EL (cell line): ENCODE measurements at regions not wholly inside any gene's neighbourhood (a gene's known extent, or its start where the extent isn't known, plus 50 kb on each side); places are given as distances from the start of the nearest gene placed in this dataset.
"Not testable (repeated sequence)": the region's sequence is repeated elsewhere in the genome, so short reads cannot be mapped to it uniquely, and the experiment has no call there.

Experiments used
- DNase-seq: peaks from one replicate; pipeline ENCODE4 v3.0.0-alpha.2; 2016

DNA sequence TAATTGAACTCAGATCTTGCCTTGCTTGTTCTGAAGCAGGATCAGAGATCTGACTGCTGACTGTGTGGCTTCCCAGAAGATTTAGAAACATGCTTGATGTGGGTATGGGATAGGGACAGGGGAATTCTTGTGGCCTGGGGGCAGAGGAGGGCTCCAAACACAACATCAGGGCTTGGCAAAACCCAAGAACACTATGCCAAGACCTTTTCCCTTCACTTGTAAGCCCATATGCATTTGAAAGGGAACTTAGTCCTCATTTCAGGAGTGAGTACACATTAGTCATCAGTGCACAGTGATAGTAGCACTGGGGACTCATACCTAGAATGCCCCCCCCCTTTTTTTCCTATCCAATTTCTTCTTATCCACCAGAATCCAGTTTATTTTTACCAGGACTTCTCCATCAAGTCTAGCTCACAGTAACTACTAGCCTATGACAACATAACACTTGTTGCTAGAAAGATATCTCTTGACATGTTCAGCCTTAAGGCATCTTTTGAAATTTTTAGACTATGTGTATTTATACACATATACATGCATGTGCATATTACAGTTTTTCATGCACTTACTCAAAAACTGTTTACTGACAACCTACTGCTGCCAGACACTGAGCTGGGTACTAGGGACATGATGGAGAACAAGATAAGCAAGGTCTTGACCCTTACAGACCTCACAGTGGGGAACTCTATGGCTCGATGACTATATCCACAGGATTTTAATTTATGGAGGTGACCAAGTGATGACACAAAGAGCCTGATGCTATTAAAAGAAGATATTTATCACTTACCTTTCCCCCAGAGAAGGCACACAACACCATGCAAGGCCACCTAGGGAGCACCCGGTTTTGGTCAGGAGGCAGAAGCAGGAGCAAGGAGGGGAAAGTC is 158.3 kb upstream of the MAP3K1 start:
- DNase-seq: peak; percentile 46

GRCh38 chr5:56651893-56652292 is 163.5 kb upstream of the MAP3K1 start:
- DNase-seq: no peak

GRCh38 chr5:56650386-56650785 is 165.0 kb upstream of the MAP3K1 start:
- DNase-seq: no peak

DNA sequence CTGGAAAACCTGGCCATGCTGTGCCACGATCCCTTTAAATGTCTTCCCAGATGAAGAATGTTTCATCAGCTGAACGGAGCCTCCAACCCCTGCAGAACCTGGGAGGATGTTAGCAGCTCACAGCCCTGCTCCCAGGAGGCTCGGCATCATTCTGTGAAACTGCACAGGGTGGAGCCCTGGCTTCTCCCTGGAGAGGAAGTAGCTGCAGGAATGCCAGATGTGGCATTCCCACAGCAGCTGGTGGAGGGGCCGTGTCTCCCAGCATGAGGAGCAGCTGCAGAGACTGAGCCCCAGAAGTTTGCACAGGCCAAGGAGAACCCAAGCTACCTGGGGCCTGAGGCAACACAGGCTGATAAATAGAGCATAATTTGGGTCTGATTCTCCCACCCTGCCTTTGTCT is 165.8 kb upstream of the MAP3K1 start:
- peak; percentile 52 for DNase-seq

GRCh38 chr5:56648460-56649034 is 166.8 kb upstream of the MAP3K1 start:
- no peak for DNase-seq

- no peak for DNase-seq
These were observed 168.1 kb upstream of the MAP3K1 start for GRCh38 chr5:56647099-56647850.

DNA sequence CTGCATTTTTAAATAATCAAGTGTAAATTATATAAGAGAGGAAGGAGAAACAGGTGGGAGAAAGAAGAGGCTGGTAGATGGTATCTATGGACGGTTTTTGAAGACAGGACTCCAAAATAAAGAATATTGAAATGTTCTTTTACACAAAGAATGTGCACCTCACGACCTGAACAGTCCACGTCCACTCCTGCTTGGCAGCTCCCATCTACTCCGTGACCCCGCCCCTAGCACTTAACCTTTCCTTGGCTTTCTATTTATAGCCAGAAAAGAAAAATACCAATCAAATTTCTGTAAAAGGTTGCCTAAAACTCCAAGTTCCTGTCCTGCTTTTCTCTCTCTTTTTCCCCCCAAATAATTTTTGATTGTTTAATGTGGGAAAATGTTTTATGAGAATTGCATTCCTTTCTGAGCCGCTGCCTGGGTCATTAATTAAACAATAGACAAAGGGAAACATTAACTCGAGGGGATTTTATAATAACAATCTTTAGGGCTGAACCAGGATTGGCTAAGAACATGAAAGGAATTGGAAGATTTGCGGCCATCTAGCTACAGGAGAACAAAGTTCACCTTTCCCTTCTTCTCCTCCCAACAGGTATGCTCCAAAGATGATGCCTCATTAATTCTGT is 173.6 kb upstream of the MAP3K1 start:
- DNase-seq: no peak

DNA sequence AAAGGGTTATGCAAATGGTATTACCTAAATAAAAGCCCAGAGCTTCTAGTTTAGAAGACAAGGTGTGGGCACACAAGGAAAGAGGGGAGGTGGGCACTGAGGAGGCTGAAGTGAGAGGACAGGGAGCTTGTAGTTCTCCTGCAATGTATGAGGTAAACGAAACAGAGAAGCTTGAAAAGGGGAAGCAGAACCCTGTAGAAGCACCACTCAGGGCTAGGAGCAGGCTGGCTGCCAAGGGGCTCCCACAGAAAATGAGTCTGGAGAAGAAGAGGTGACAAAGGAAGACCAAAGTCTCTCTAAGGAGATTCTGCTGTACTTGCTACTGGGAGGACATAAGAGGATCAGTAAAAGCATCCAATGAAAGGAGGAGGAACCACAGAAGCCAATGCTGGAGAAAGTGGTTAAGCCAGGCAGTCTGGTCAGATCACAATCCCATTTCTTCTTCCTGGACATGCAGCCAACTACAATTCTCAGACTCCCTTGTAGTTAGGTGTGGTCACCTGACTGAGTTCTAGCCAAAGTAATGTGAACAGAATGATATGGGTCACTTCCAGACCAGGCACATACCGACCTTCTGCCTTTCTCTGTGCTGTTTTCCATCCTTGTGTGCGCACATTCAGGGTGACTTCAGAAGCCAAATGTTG is 174.5 kb upstream of the MAP3K1 start:
- DNase-seq: no peak

DNA sequence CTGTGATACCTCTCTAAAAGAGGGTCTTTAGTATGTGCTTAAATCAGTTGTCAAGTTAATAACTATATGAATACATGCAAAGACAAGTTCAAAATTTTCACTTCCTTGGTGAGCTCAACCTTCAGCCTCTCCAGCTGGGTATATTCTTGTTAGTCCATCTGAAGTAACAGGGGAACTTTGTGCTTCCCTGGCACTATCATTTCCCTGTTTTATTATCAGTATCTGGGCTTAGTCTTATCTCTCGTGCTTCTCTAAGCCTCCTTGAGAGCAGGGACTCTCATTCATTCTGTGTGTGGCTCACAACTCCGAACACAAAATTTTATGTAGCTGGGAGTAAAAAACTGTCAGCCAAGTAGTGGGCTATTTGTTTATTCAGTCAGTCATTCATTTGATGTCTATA is 175.9 kb upstream of the MAP3K1 start:
- DNase-seq: no peak

DNA sequence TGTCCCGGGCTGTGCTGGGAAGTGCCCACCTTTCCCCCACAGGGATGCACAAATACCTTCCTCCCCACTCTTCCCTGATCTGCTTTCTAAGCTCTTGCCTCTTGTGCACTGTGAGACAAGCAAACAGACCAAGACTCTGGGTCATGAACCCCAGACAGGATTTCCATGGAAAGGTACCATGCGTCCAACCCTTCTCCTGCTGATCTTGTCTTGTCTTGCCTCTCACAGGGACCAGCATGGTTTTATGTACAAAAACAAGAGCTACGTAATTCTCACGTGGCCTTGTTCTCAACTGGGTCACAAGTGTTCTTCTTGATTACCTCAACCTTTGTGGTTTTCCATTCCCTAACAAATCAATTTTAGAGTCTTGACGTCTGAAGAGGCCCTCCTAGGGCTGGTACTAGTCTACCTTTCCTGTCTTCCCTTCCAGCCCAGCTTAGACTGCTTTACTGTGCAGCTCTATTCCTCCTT is 176.5 kb upstream of the MAP3K1 start:
- DNase-seq: no peak

DNA sequence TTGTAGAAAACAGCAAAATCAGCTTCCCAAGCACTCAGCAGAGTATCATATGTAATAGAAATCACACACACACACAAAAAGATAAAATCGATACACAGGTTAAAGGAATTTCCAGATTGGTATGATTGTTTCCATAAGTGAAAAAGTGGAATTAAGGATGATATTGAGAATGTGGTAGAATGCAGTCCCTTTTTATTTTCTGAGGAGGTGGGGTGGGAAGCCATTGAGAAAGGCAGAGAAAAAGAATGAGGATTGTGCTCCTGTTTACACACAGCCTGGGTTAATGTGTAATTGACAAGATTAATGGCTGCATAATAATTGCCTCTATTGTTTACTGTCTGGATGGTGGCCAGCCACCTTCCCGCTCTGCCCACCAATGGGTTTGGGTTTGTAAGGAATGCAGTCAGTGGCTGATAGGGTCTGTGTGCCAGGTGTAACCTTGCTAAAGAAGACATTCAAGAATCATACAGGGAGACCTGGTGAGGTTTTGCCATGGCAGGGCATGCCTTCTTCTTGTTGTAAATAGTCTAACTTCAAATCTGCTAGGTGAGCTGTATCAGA is 177.2 kb upstream of the MAP3K1 start:
- DNase-seq: no peak

GRCh38 chr5:56637321-56637920 is 177.9 kb upstream of the MAP3K1 start:
- DNase-seq: peak; percentile 68

DNA sequence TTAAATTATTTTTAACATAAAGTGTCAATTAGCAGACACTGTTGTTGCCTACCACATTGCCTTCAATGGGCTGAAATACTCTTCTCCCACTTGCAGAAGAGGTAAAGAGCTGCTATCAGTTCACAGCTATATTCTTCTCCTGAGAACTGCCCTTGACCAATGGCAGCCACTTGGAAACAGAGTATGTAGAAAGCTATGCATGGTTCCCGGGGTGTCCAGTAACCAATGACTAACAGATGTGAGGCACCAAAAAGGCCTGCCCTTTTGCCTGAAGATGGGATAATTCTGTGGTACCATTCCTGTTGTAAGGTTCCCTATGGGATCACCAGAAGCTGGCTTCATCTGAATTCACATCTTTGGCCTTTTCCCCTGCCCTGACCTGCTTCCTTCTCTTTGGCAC is 181.4 kb upstream of the MAP3K1 start:
- DNase-seq: peak; percentile 32

- no peak for DNase-seq
These were observed 182.4 kb upstream of the MAP3K1 start for GRCh38 chr5:56632939-56633338.

- DNase-seq: no peak
These were observed 183.2 kb upstream of the MAP3K1 start for GRCh38 chr5:56632199-56632598.

GRCh38 chr5:56631719-56632118 is 183.6 kb upstream of the MAP3K1 start:
- DNase-seq: no peak

DNA sequence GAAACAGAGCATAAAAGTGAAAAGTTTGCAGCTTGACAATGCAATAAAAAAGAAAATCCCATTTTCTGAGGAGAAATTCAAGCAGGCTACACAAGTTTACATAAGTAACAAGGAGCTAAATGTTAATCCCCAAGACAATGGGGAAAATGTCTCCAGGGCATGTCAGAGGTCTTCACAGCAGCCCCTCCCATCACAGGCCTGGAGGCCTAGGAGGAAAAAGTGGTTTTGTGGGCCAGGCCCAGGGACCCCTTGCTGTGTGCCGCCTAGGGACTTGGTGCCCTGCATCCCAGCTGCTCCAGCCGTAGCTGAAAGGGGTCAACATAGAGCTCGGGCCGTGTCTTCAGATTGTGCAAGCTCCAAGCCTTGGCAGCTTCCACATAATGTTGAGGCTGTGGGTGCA is 186.7 kb upstream of the MAP3K1 start:
- DNase-seq: not testable (repeated sequence)

GRCh38 chr5:56625541-56625940 is 189.8 kb upstream of the MAP3K1 start:
- DNase-seq: peak; percentile 96

DNA sequence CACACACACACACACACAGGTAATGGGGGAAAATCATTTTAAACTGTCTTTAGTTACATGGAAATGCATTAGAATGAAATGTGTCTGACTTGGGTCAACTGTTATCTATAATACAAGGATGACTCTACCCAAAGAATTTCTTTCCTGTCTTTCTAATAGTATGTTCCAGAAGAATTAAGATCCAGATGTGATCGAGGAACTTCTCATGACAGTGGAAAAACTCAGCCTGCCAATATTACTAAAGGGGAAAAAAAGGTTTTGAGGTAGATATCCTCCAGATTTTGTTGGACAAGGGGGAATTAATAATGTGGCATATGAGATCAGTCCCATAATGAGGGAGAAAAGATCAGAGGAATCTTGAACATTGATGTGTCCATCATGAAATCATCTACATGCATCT is 190.6 kb upstream of the MAP3K1 start:
- DNase-seq: peak; percentile 14

- peak; percentile 18 for DNase-seq
These were observed 193.2 kb upstream of the MAP3K1 start for GRCh38 chr5:56622141-56622540.

DNA sequence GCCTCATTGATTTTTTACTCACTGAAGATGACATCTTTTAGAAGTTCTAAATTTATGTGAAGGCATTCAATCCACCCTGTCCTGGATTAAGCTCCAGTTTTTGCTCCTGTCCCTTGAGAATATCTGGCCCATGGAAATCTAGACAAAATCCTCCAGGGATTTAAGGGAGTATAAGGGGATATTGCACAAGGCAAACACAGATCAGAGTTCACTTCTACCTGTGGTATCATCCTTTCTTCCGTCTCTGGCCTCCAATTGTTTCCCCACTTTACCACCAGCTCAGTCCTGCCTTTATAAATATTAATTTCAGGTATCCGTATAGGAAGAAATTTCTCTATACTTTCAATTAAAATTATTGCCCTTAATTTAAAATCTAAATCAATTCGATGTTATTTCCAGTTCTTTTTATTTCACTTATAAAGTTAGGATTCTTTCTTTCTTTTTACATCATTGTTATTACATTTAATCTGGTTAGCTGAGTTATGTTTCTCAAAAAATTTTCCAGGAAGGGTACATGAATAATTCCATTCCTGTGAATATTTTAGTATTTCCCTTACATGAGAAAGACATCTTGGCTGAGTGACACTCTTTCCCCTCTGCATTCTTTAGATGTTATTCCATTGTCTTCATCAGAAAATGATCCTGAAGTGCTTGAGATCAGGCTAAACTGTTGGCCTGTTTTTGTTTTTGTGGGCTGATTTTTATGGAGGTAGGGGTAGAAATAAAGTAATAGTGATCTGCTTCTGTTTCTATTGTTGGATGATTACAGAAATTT is 194.3 kb upstream of the MAP3K1 start:
- DNase-seq: peak; percentile 85
